ENCODE measurements at regions not wholly inside any gene's neighbourhood (a gene's known extent, or its start where the extent isn't known, plus 50 kb on each side); places are given as distances from the start of the nearest gene placed in this dataset.

DNA sequence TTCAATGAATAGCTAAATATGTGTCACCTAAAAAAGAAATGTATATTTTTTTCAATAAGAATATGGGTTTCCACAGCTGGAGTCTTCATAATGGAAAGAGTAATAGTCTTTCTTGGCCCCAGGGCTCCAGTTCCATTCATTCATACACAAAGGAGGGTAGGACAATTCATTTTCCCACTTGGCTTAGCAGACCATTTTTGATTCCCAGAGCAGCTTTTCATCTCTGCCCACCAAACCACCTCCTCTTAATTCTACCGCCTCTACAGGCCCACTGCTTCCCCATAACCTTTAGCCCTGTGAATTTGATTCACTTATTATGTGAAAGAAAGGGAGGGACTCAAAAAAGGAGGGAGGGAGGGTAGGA is 129.9 kb upstream of the PAK3 start:
- no peak for DNase-seq
- H3K27ac ChIP-seq (ENCODE audit: low read length), result no peak overlapping the region
- H3K4me3 ChIP-seq (ENCODE audit: low read length), result no peak overlapping the region
- H3K27me3 ChIP-seq (ENCODE audit: control insufficient read depth, insufficient read depth, low read length), result no peaks in the 10 kb centered on the region
- no CpG with 5 or more reads among the region's 1 CpG for WGBS (ENCODE audit: insufficient coverage, low lambda C conversion rate)
- no peaks in the 10 kb centered on the region for H3K36me3 ChIP-seq (ENCODE audit: control insufficient read depth, insufficient read depth, low read length)
- H3K4me1 ChIP-seq (ENCODE audit: control insufficient read depth, insufficient read depth, low read length), result no peaks in the 10 kb centered on the region
- no peaks in the 10 kb centered on the region for H3K9me3 ChIP-seq (ENCODE audit: control insufficient read depth, low read depth, low read length)

DNA sequence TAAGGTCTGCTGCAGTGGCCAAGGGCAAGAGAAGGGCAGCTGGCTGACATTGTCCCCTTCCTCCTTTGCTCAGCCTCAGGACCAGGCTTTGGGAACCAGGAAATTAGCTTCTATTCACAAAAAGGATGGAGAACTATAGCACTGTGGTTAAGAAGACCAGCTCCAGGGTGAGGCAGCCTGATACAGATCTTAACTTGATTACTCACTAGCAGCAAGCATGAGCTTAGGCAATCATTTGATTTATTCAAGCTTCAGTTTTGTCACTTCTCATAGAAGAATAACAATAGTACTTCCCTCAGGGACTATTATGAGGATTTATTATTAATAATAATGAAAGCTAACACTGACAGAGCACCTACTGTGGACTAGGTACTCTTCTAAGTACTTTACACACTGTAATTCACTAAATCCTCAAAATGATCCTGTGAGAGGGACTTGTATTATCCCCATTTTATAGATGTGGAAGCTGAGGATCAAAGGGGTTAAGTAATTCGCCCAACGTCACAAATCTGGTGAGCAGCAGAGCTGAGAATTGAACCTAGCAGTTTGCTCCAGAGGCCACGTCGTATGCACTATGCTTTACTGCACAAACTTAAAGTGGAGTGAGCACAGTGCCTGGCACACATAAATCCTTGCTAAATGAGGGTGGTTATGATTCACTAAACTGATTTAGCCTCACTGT is 130.4 kb upstream of the PAK3 start:
- DNase-seq, result no peak
- no peaks in the 10 kb centered on the region for H3K36me3 ChIP-seq (ENCODE audit: control insufficient read depth, insufficient read depth, low read length)
- WGBS (ENCODE audit: insufficient coverage, low lambda C conversion rate), result no CpG with 5 or more reads among the region's 4 CpGs
- H3K27me3 ChIP-seq (ENCODE audit: control insufficient read depth, insufficient read depth, low read length), result no peaks in the 10 kb centered on the region
- no peaks in the 10 kb centered on the region for H3K4me1 ChIP-seq (ENCODE audit: control insufficient read depth, insufficient read depth, low read length)
- H3K27ac ChIP-seq (ENCODE audit: low read length), result no peak overlapping the region
- H3K4me3 ChIP-seq (ENCODE audit: low read length), result no peak overlapping the region
- H3K9me3 ChIP-seq (ENCODE audit: control insufficient read depth, low read depth, low read length), result no peaks in the 10 kb centered on the region

DNA sequence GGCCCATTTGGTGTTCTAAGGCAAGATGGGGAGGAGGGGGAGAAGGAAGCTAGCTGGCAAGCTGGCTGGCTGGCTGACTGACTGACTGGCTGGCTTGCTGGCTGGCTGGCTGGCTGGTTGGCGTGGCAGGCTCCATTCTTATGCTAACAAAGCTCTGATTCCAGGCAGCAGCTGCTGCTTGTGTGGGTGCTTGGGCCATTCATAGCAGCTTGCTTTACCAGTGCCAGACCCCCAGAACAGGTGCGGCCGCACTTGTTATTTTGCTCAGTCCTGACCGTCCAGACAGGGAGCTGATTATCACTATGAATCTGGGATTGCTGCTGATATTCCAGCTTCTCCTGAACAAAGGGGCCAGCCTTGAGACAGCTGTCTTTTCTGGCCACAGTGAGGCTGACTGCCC is 131.2 kb upstream of the PAK3 start:
- Histone ChIP-seq H3K27ac (ENCODE audit: low read length) (no peak overlapping the region), H3K36me3 (ENCODE audit: control insufficient read depth, insufficient read depth, low read length) (no peaks in the 10 kb centered on the region), H3K9me3 (ENCODE audit: control insufficient read depth, low read depth, low read length) (no peaks in the 10 kb centered on the region), H3K4me1 (ENCODE audit: control insufficient read depth, insufficient read depth, low read length) (no peaks in the 10 kb centered on the region), H3K4me3 (ENCODE audit: low read length) (no peak overlapping the region), H3K27me3 (ENCODE audit: control insufficient read depth, insufficient read depth, low read length) (no peaks in the 10 kb centered on the region)
- WGBS (ENCODE audit: insufficient coverage, low lambda C conversion rate), result no CpG with 5 or more reads among the region's 4 CpGs
- no peak for DNase-seq

DNA sequence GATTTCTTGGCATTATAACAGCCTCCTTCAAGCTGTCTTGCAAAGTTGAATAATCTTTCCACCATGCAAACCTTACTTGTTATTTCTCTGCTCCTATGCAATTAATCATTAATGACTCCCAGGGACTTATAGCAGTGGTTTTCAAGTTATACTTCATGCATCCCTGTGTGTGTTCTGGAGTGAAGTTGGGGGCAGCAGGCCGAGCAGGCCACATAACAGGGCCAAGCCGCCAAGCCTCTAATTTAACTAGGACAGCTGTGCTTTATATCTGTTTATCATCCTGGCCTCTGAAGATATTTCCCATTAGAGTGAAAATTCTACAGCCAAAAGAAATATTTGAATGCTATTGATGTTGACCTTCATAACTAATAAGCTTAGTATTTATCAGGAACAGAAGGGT is 133.5 kb upstream of the PAK3 start:
- H3K4me1 ChIP-seq (ENCODE audit: control insufficient read depth, insufficient read depth, low read length), result no peaks in the 10 kb centered on the region
- H3K9me3 ChIP-seq (ENCODE audit: control insufficient read depth, low read depth, low read length), result no peaks in the 10 kb centered on the region
- H3K36me3 ChIP-seq (ENCODE audit: control insufficient read depth, insufficient read depth, low read length), result no peaks in the 10 kb centered on the region
- no peaks in the 10 kb centered on the region for H3K27me3 ChIP-seq (ENCODE audit: control insufficient read depth, insufficient read depth, low read length)
- no peak for DNase-seq
- no peak overlapping the region for H3K27ac ChIP-seq (ENCODE audit: low read length)
- H3K4me3 ChIP-seq (ENCODE audit: low read length), result no peak overlapping the region
- WGBS (ENCODE audit: insufficient coverage, low lambda C conversion rate), result no CpG with 5 or more reads among the region's 2 CpGs

DNA sequence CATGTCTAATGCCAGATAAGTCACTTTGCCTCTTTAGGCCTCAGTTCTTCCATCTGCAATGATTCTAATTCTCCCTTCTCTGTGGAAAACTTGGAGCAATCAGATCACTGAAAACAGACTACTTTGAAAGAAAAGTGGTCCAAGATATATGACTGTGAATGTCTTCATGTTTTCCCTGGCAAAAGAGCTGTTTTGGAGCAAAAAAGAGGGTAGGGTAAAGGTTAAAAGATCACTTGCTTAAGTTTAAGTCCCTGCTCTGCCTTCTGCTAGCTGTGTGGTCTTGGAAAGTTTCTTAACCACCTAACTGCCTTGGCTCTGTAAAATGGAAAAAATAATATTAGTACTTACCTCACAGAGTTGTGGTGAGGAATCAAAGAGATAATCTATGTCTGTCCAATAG is 140.3 kb upstream of the PAK3 start:
- no peaks in the 10 kb centered on the region for H3K36me3 ChIP-seq (ENCODE audit: control insufficient read depth, insufficient read depth, low read length)
- DNase-seq, result no peak
- H3K27me3 ChIP-seq (ENCODE audit: control insufficient read depth, insufficient read depth, low read length), result no peaks in the 10 kb centered on the region
- no peaks in the 10 kb centered on the region for H3K9me3 ChIP-seq (ENCODE audit: control insufficient read depth, low read depth, low read length)
- no peak overlapping the region for H3K27ac ChIP-seq (ENCODE audit: low read length)
- H3K4me1 ChIP-seq (ENCODE audit: control insufficient read depth, insufficient read depth, low read length), result no peaks in the 10 kb centered on the region
- no peak overlapping the region for H3K4me3 ChIP-seq (ENCODE audit: low read length)

DNA sequence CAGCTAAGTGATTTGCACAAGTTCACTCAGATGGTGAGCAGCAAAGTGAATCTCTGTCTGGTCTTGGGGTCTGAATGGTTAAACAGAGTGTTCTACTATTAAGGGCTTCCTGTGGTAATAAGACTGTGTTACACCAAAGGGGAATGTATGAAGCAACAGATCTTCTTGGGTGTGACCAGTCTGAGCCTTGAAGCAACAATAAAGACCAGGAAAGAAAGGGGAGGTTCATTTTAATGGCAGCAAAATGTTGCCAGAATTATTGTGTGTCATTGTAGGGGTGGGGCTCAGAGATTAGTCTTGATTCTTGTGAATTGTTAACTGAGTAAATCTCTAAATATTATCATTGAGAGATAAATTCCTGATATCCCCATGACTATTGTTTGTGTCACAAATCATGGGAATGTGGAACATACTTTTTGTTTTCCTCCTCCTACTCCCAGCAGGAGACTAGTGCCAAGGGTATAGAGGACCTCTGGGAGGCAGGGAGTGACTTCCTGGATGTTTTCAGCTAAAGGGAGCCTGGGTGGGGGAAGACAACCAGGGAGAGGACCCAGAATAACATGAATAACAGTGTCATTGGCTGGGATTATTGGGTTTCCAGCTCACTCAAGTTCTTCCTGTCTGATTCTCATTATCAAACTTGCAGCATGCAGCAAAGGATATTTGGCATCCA is 141.4 kb upstream of the PAK3 start:
- Histone ChIP-seq H3K9me3 (ENCODE audit: control insufficient read depth, low read depth, low read length) (no peaks in the 10 kb centered on the region), H3K4me3 (ENCODE audit: low read length) (no peak overlapping the region), H3K27ac (ENCODE audit: low read length) (no peak overlapping the region), H3K4me1 (ENCODE audit: control insufficient read depth, insufficient read depth, low read length) (no peaks in the 10 kb centered on the region), H3K36me3 (ENCODE audit: control insufficient read depth, insufficient read depth, low read length) (no peaks in the 10 kb centered on the region), H3K27me3 (ENCODE audit: control insufficient read depth, insufficient read depth, low read length) (no peaks in the 10 kb centered on the region)
- no peak for DNase-seq

DNA sequence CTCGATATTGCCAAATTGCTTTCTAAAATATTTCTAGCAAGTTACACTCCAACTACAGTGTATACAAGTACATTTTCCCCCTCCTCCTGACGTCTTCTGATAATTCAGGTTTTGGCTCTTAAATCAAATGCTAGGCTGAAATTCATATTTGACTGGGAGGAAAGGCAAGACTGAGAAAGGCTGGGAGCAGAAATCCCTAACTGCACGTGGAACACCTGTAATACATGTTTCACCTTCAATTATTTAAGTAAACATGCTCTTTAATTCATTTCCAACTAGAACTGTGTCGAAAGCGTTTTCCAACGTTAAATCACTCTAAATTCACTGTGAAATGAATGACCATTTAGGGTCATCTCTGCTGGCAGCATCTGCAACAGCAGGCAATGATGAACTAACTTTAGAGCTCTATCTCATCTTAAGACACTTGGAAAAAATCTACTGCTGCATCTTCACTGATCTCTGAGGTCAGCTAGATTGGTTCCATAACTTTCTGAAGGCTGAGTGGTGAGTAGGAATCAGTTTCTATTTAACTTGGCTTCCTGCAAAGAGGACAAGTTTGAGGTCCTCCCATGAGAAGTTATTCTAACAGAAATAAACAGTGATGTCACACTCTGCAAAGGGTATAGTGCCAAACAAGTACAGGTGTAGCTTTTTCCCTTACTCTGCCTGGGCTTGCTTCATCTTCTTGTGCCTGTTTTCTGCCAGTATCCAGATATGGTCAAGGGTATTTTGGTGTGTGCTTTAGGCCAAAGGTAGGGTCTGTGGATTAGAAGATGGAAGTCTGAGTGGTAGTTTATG is 144.3 kb upstream of the PAK3 start:
- H3K4me3 ChIP-seq (ENCODE audit: low read length), result no peak overlapping the region
- WGBS (ENCODE audit: insufficient coverage, low lambda C conversion rate), result no CpG with 5 or more reads among the region's 6 CpGs
- H3K36me3 ChIP-seq (ENCODE audit: control insufficient read depth, insufficient read depth, low read length), result no peaks in the 10 kb centered on the region
- no peak overlapping the region for H3K27ac ChIP-seq (ENCODE audit: low read length)
- DNase-seq, result no peak
- no peaks in the 10 kb centered on the region for H3K4me1 ChIP-seq (ENCODE audit: control insufficient read depth, insufficient read depth, low read length)
- no peaks in the 10 kb centered on the region for H3K27me3 ChIP-seq (ENCODE audit: control insufficient read depth, insufficient read depth, low read length)
- H3K9me3 ChIP-seq (ENCODE audit: control insufficient read depth, low read depth, low read length), result no peaks in the 10 kb centered on the region

DNA sequence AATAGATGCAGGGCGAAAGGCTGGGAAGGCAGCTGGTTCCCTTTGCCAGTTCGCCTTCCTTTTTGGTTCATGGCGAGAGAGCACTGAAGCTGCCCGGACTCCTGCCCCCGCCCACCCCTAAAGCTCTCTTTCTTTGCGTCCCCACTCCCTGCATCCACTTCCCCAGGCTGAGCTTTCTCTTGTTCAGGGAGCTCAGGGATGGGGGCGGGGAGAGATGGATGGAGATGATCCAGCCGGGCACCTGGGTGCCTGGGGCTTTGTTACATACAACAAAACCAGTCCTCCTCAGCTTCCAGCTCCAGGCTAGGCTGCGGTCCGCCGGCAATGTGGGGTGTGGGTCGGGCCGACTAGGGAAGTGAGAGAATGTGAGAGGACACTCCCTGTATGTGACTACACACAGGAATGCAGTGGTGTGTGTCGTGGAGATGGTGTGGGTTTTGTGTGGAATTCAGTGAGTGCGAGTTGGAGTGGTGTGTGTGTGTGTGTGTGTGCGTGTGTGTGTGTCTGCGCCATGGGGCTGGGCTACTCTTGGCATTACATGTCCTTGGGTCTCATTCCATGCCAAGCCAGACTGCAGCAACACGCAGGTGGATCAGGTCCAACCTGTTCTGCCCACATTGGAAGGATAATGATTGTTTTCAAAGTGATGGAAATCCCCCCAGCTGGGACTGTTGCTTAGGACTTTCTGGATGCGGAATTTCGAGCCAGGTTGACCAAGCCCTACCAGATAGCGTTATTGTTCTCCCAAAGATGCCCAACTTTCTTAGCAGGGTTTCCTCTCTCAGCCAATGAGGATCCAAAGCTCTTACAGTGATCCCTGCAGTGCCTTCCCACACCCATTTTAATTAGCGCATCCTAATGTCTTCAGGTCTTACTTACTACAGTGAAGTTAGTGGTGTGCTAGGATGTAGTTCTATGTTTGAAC is 149.4 kb upstream of the CHRDL1 start:
- no peak for DNase-seq
- Histone ChIP-seq H3K9me3 (ENCODE audit: control insufficient read depth, low read depth, low read length) (no peaks in the 10 kb centered on the region), H3K4me3 (ENCODE audit: low read length) (no peak overlapping the region), H3K36me3 (ENCODE audit: control insufficient read depth, insufficient read depth, low read length) (no peaks in the 10 kb centered on the region), H3K4me1 (ENCODE audit: control insufficient read depth, insufficient read depth, low read length) (no peaks in the 10 kb centered on the region), H3K27me3 (ENCODE audit: control insufficient read depth, insufficient read depth, low read length) (peaks cover 17% of the 10 kb centered on the region), H3K27ac (ENCODE audit: low read length) (no peak overlapping the region)
- WGBS (ENCODE audit: insufficient coverage, low lambda C conversion rate), result no CpG with 5 or more reads among the region's 22 CpGs

DNA sequence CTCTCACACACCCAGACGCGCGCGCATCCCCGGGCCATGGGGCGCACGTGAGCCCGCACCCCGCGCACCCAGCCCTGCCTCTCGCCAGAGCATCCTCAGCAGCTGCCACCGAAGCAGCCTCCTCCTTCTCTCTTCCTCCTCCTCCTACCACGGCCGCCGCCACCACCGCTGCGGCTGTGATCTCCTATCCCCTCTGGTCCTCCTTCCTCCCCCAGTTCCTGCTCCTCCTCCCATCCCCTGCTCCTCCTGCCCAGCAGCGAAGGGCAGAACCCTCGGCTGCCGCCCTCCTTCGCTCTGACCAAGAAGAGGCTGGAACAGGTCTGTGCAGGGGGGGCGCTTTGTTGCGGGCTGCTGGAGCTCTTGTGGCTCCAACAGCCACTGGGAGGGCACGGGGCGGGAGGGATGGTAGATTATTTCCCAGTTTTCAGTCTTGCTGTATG is 148.7 kb upstream of the CHRDL1 start:
- no peak for DNase-seq
- Histone ChIP-seq H3K27me3 (ENCODE audit: control insufficient read depth, insufficient read depth, low read length) (peaks cover 17% of the 10 kb centered on the region), H3K27ac (ENCODE audit: low read length) (no peak overlapping the region), H3K9me3 (ENCODE audit: control insufficient read depth, low read depth, low read length) (no peaks in the 10 kb centered on the region), H3K36me3 (ENCODE audit: control insufficient read depth, insufficient read depth, low read length) (no peaks in the 10 kb centered on the region), H3K4me1 (ENCODE audit: control insufficient read depth, insufficient read depth, low read length) (no peaks in the 10 kb centered on the region), H3K4me3 (ENCODE audit: low read length) (no peak overlapping the region)
- no CpG with 5 or more reads among the region's 25 CpGs for WGBS (ENCODE audit: insufficient coverage, low lambda C conversion rate)

DNA sequence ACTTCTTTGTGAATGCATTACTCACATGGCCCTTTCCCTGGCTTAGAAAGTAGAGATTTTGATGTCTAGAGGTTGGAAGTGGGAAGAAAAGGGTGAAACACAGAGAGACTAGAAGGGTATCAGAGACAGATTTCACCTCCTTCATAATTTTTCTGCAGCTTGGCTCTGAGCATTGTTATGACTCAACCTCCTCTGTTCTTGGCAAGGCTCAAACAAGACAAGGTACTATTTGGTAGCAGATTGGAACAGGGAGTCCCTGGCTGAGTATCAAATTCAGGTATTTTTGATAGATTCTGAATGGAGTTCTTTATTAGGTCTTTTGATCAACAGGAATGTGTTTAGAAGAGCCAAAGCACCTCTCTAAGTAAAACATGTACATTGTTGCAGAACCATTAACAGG is 146.3 kb upstream of the CHRDL1 start:
- no peak overlapping the region for H3K4me3 ChIP-seq (ENCODE audit: low read length)
- H3K27me3 ChIP-seq (ENCODE audit: control insufficient read depth, insufficient read depth, low read length), result peaks cover 17% of the 10 kb centered on the region
- H3K36me3 ChIP-seq (ENCODE audit: control insufficient read depth, insufficient read depth, low read length), result no peaks in the 10 kb centered on the region
- no peak for DNase-seq
- H3K9me3 ChIP-seq (ENCODE audit: control insufficient read depth, low read depth, low read length), result no peaks in the 10 kb centered on the region
- no peak overlapping the region for H3K27ac ChIP-seq (ENCODE audit: low read length)
- peaks cover 3% of the 10 kb centered on the region for H3K4me1 ChIP-seq (ENCODE audit: control insufficient read depth, insufficient read depth, low read length)
